Prostate gland (tissue), 2 donors: ENCODE measurements at regions not wholly inside any gene's neighbourhood (a gene's known extent, or its start where the extent isn't known, plus 50 kb on each side); places are given as distances from the start of the nearest gene placed in this dataset.

Source experiments
- DNase-seq: peaks from one replicate; pipeline ENCODE4 v3.0.0-alpha.2; 2019; ENCODE audit warnings: low spot score
- H3K27ac ChIP-seq, 2 donors: fragments of 200-600 bp; sonication (generic); 2 replicates each; pipeline ENCODE4 v1.5.1; 2017 to 2019
- H3K27me3 ChIP-seq: fragments of 200-600 bp; sonication (generic); replicated peaks from 2 replicates; pipeline ENCODE4 v1.5.1; 2019; ENCODE audit not compliant: insufficient read depth
- H3K36me3 ChIP-seq, 2 donors: fragments of 200-600 bp; sonication (generic); 1 replicate in 1 of 2; 2 replicates in 1 of 2; pipeline versions ENCODE4 v1.5.1 to v1.8.1; 2017 to 2019
- H3K4me1 ChIP-seq: fragments of 200-600 bp; sonication (generic); replicated peaks from 2 replicates; pipeline ENCODE4 v1.5.1; 2019
- H3K4me3 ChIP-seq, 2 donors: fragments of 200-600 bp; sonication (generic); 2 replicates each; pipeline ENCODE4 v1.5.1; 2017 to 2019
- H3K9me3 ChIP-seq: fragments of 200-600 bp; sonication (generic); 2 replicates; pipeline ENCODE4 v1.5.1; 2017
- CTCF ChIP-seq, 4 experiments: fragments of 200-600 bp in 2 of 4; fragments of 450-650 bp in 2 of 4; sonication (generic) in 2 of 4; IDR thresholded peaks; 1 replicate in 3 of 4; 2 replicates in 1 of 4; pipeline ENCODE4 v1.5.1; 2016 to 2019; ENCODE audit warnings: antibody characterized with exemption in 4 of 4, mild to moderate bottlenecking in 2 of 4, moderate library complexity in 2 of 4
- POLR2A ChIP-seq: fragments of 450-650 bp; IDR thresholded peaks from one replicate; pipeline ENCODE4 v1.6.1; 2016; ENCODE audit warnings: antibody characterized with exemption, mild to moderate bottlenecking
- POLR2AphosphoS5 ChIP-seq: sonication (generic); formaldehyde crosslinking; IDR thresholded peaks from one replicate; pipeline ENCODE4 v1.6.1; 2017; ENCODE audit warnings: antibody characterized with exemption
- WGBS: methylation state at CpG from one replicate; pipeline ENCODE4 v1.1.5; 2018; 5-methylcytosine and 5-hydroxymethylcytosine counted together
- intact Hi-C: fragments of 100-400 bp; cut with DNase I; formaldehyde crosslinking; loops from one replicate; pipeline ENCODE4 v1.14.2; 2022

GRCh38 chr2:30315391-30316063 lies 84.2 kb downstream of the LBH start:
- 49% methylated on average over 3 of the region's 3 CpGs for WGBS
- H3K36me3 ChIP-seq, result no peaks in the 10 kb centered on the region
- DNase-seq, result no peak

GRCh38 chr2:30316408-30316807 lies 85.1 kb downstream of the LBH start:
- Histone ChIP-seq H3K4me3 (no peak overlapping the region), H3K4me1 (no peaks in the 10 kb centered on the region), H3K36me3 (no peaks in the 10 kb centered on the region), H3K27ac (no peak overlapping the region), H3K9me3 (no peaks in the 10 kb centered on the region), H3K27me3 (no peaks in the 10 kb centered on the region)
- intact Hi-C loops, result no loop called here
- TF ChIP-seq POLR2AphosphoS5 (no peak), POLR2A (no peak), CTCF (IDR thresholded peaks at IDR 0.05) (no peak)
- DNase-seq, result no peak
- 94% methylated on average over 2 of the region's 2 CpGs for whole genome bisulfite sequencing

More at GRCh38 chr2:30315391-30316063, 84.2 kb downstream of the LBH start:
- no peaks in the 10 kb centered on the region for H3K9me3 ChIP-seq
- no peak overlapping the region for H3K27ac ChIP-seq
- H3K27me3 ChIP-seq, result no peaks in the 10 kb centered on the region
- H3K4me3 ChIP-seq, result no peak overlapping the region
- intact Hi-C loops, result no loop called here
- H3K4me1 ChIP-seq, result no peaks in the 10 kb centered on the region
- no peak for TF ChIP-seq CTCF (IDR thresholded peaks at IDR 0.05)
- no peak for TF ChIP-seq POLR2AphosphoS5
- no peak for TF ChIP-seq POLR2A

- no peak for DNase-seq
- intact Hi-C loops, result no loop called here
- Histone ChIP-seq H3K36me3 (no peaks in the 10 kb centered on the region), H3K4me3 (no peak overlapping the region), H3K9me3 (no peaks in the 10 kb centered on the region), H3K4me1 (no peaks in the 10 kb centered on the region), H3K27ac (no peak overlapping the region), H3K27me3 (no peaks in the 10 kb centered on the region)
- no peak for TF ChIP-seq POLR2A
- no peak for TF ChIP-seq POLR2AphosphoS5
- TF ChIP-seq CTCF (IDR thresholded peaks at IDR 0.05), result no peak
- WGBS, result 65% methylated on average over 8 of the region's 8 CpGs
Measured at GRCh38 chr2:30318987-30319782, 87.9 kb downstream of the LBH start.

GRCh38 chr2:30321466-30321865 lies 90.1 kb downstream of the LBH start:
- Histone ChIP-seq H3K36me3 (no peaks in the 10 kb centered on the region), H3K27ac (no peak overlapping the region), H3K4me1 (no peaks in the 10 kb centered on the region), H3K4me3 (no peak overlapping the region), H3K27me3 (no peaks in the 10 kb centered on the region), H3K9me3 (no peaks in the 10 kb centered on the region)
- TF ChIP-seq POLR2AphosphoS5 (no peak), CTCF (IDR thresholded peaks at IDR 0.05) (no peak), POLR2A (no peak)
- WGBS, result 74% methylated on average over 3 of the region's 3 CpGs
- intact Hi-C loops, result no loop called here
- no peak for DNase-seq

- Histone ChIP-seq H3K4me1 (no peaks in the 10 kb centered on the region), H3K36me3 (no peaks in the 10 kb centered on the region), H3K4me3 (no peak overlapping the region), H3K27me3 (no peaks in the 10 kb centered on the region), H3K9me3 (no peaks in the 10 kb centered on the region), H3K27ac (no peak overlapping the region)
- TF ChIP-seq POLR2AphosphoS5, result no peak
- TF ChIP-seq POLR2A, result no peak
- TF ChIP-seq CTCF (IDR thresholded peaks at IDR 0.05), result no peak
- intact Hi-C loops, result no loop called here
- DNase-seq, result no peak
- 92% methylated on average over 7 of the region's 7 CpGs for WGBS
Measured at GRCh38 chr2:30323499-30323898, 92.2 kb downstream of the LBH start.
